ENCODE measurements at regions not wholly inside any gene's neighbourhood (a gene's known extent, or its start where the extent isn't known, plus 50 kb on each side); places are given as distances from the start of the nearest gene placed in this dataset.

DNA sequence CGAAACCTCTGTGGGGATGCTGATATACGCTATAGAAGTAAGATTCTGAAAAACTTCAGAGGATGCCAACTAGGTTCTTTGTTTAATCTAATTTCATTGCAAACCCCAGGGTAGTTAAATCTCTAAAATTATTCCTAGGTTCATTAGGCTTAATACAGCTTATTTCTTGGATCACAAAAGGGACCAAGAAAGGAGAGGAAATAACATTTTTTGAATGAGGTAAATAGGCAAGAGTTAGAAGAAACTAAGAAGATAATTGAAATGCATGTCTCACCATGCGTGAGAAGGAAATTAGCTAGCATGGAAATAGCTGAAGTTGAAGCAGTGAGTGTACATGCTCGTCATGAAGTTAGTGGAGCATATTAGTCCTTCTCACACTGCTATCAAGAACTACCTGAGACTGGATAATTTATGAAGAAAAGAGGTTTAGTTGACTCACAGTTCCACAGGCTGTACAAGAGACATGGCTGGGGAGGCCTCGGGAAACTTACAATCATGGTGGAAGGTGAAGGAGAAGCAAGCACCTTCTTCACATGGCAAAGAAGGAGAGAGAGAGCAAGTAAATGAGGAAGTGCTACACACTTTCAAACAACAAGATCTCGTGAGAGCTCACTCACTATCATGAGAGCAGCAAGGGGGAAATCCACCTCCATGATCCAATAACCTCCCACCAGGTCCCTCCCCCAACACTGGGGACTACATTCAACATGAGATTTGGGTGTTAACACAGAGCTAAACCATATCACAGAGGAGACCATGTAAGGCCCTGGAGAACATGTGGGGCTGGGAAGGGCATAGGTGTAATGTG lies 125.1 kb upstream of the OSMR start:
- DNase-seq (ENCODE audit: low read depth) = no peak
- H3K4me3 ChIP-seq (ENCODE audit: control insufficient read depth, low read depth, low read length) = no peak overlapping the region
- TF ChIP-seq, protein P1, sequence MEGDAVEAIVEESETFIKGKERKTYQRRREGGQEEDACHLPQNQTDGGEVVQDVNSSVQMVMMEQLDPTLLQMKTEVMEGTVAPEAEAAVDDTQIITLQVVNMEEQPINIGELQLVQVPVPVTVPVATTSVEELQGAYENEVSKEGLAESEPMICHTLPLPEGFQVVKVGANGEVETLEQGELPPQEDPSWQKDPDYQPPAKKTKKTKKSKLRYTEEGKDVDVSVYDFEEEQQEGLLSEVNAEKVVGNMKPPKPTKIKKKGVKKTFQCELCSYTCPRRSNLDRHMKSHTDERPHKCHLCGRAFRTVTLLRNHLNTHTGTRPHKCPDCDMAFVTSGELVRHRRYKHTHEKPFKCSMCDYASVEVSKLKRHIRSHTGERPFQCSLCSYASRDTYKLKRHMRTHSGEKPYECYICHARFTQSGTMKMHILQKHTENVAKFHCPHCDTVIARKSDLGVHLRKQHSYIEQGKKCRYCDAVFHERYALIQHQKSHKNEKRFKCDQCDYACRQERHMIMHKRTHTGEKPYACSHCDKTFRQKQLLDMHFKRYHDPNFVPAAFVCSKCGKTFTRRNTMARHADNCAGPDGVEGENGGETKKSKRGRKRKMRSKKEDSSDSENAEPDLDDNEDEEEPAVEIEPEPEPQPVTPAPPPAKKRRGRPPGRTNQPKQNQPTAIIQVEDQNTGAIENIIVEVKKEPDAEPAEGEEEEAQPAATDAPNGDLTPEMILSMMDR (IDR thresholded peaks at IDR 0.05; ENCODE audit: control insufficient read depth, insufficient read depth, low read depth, low read length, missing control alignments) = no peak

DNA sequence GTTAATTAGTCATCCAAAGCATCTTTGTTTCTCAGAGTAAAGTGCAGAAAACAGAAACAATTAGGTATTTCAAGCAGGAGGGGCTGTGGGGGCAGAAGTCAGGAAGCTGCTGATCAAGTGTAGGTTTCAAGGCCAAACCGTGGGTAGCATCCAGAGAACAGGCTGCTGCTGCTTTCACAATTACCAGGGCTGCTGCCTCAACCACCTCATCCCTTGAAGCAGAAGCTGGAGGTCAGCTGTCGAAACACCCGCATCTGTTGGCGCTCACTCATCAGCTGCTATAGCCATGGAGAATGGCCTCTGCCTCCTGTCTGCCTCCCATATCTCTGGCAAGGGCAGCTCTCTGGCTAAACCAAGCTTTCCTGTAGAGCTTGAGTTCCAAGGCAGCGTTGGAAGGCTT lies 122.9 kb upstream of the OSMR start:
- no peak for DNase-seq (ENCODE audit: low read depth)
- no peak overlapping the region for H3K4me3 ChIP-seq (ENCODE audit: control insufficient read depth, low read depth, low read length)
- TF ChIP-seq, protein P1 (IDR thresholded peaks at IDR 0.05; ENCODE audit: control insufficient read depth, insufficient read depth, low read depth, low read length, missing control alignments) = no peak

DNA sequence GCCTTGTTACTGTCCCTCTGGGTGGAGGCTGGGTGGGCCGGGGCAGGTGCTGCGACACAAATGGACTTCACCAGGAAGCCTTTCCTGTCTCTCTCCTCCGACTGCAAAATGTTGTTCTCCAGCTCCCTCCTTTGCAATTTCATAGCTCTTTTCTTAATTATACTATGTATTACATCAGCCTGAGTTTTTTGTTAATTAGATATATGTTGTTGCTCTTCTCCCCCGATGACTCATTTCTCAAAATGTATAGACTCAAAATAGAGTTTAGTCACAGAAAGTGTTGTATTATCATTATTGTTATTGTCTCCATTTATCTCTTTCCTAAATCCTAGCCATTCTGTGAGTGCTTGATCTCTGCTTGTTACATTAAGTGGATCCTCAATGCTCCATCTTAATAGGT lies 122.4 kb upstream of the OSMR start:
- H3K4me3 ChIP-seq (ENCODE audit: control insufficient read depth, low read depth, low read length) = no peak overlapping the region
- TF ChIP-seq, protein P1 (IDR thresholded peaks at IDR 0.05; ENCODE audit: control insufficient read depth, insufficient read depth, low read depth, low read length, missing control alignments) = no peak
- DNase-seq (ENCODE audit: low read depth) = no peak

DNA sequence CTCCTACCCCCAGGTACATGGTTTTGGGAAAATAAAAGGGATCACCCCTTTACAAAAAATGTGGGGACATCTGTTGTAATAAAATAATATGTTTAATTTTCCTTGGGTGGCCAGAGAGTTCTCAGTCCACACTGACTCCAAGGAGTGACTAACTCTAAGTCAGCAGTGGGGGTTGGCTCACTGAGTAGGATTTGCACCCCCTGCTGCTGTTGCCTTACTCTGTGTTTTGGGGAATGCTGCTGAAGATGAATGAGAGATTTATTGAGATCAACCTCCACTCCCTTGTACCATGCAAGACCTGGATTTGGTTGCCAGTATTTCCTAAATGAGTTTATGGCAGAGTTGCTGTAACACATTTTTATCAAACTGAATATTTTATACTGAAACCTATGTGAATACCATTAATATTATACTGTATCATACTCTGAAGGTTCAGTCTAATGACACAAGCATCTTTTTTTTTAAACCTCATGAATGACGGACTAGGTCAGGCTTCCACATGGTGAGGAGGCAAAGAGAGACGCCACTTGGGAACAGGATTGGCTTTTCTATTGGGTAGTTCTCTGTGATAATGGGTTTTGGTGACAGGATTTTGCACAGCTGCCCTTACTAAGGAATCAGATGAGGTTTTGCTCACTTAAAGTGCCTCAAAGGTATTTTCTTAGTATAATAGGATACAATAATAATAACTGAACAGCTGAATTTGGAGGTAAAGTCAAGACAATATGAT lies 121.3 kb upstream of the OSMR start:
- DNase-seq (ENCODE audit: low read depth) = no peak
- no peak overlapping the region for H3K4me3 ChIP-seq (ENCODE audit: control insufficient read depth, low read depth, low read length)
- TF ChIP-seq, protein P1 (IDR thresholded peaks at IDR 0.05; ENCODE audit: control insufficient read depth, insufficient read depth, low read depth, low read length, missing control alignments) = peak; percentile 29

DNA sequence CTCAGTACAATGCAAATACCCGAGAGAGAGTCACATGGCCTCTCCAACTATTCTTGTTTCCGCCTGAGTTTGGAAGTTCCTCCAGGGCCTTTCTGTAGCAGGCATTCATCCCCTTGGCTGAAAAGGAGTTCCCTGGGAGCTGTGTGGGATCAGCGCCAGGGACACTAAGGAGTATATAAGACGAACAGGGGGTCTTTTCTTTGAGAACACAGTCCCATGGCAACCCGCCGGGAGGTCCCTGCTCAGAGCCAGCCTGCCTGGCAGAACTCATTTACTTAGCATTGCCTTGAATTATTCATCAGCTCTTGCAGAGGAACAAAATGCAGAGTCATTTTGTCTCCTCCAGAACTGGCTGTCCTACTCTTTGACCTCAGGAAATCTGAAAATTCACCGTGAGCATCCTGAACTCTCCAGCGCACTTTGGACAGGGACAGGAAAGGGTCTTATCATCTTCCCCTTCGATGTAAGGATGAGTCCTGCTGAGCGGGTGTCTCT lies 120.4 kb upstream of the OSMR start:
- no peak for DNase-seq (ENCODE audit: low read depth)
- no peak overlapping the region for H3K4me3 ChIP-seq (ENCODE audit: control insufficient read depth, low read depth, low read length)
- TF ChIP-seq, protein P1 (IDR thresholded peaks at IDR 0.05; ENCODE audit: control insufficient read depth, insufficient read depth, low read depth, low read length, missing control alignments) = no peak

DNA sequence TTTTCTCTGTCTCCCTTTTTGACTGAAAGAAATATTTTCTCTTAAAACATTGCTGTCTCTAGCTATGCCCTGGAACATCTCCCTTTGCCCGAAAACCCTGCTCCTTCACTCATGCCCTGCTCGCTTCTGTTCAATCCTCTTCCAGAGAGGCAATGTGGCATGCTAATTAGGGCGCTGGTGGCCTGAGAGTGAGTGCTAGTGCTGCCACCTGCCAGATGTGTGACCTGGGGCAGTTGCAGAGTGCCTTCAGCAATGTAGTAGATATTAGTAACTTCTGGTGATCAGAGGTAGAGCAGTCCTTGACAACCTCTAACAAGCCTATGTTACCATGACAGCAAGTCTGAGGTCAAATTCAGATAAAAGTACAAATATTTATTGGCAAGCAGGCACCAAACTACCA lies 119.5 kb upstream of the OSMR start:
- no peak for DNase-seq (ENCODE audit: low read depth)
- H3K4me3 ChIP-seq (ENCODE audit: control insufficient read depth, low read depth, low read length) = no peak overlapping the region
- TF ChIP-seq, protein P1 (IDR thresholded peaks at IDR 0.05; ENCODE audit: control insufficient read depth, insufficient read depth, low read depth, low read length, missing control alignments) = no peak
